Fibroblast of the aortic adventitia (primary cell): ENCODE measurements at regions not wholly inside any gene's neighbourhood (a gene's known extent, or its start where the extent isn't known, plus 50 kb on each side); places are given as distances from the start of the nearest gene placed in this dataset.

Source experiments
- DNase-seq: peaks from one replicate; pipeline ENCODE4 v3.0.0-alpha.2; 2010; ENCODE audit warnings: low read depth
- H3K4me3 ChIP-seq: 2 replicates; pipeline ENCODE4 v1.5.1; 2011; ENCODE audit warnings: low read depth, mild to moderate bottlenecking, control low read depth, low read length, moderate library complexity
- CTCF ChIP-seq: IDR thresholded peaks from 2 replicates; pipeline ENCODE4 v1.5.1; 2011; ENCODE audit warnings: mild to moderate bottlenecking, low read length, control low read depth, inconsistent platforms; ENCODE audit not compliant: insufficient read depth

- no peak for TF ChIP-seq CTCF
- DNase-seq = peak; percentile 98
- no peak overlapping the region for H3K4me3 ChIP-seq
These were observed 50.4 kb upstream of the CTIF start for GRCh38 chr18:48488388-48488850.

GRCh38 chr18:48486754-48487153, 52.1 kb upstream of the CTIF start:
- TF ChIP-seq CTCF = no peak
- H3K4me3 ChIP-seq = no peak overlapping the region
- DNase-seq = peak; percentile 90

GRCh38 chr18:48485828-48486405, 52.9 kb upstream of the CTIF start:
- TF ChIP-seq CTCF = no peak
- H3K4me3 ChIP-seq = no peak overlapping the region
- DNase-seq = no peak

GRCh38 chr18:48481092-48481491, 57.7 kb upstream of the CTIF start:
- DNase-seq = no peak
- no peak for TF ChIP-seq CTCF
- H3K4me3 ChIP-seq = no peak overlapping the region

GRCh38 chr18:48479531-48479930, 59.3 kb upstream of the CTIF start:
- TF ChIP-seq CTCF = no peak
- DNase-seq = no peak
- no peak overlapping the region for H3K4me3 ChIP-seq

GRCh38 chr18:48477348-48477747, 61.5 kb upstream of the CTIF start:
- TF ChIP-seq CTCF = no peak
- no peak overlapping the region for H3K4me3 ChIP-seq
- peak; percentile 31 for DNase-seq

GRCh38 chr18:48476550-48476917, 62.3 kb upstream of the CTIF start:
- no peak for DNase-seq
- no peak overlapping the region for H3K4me3 ChIP-seq
- TF ChIP-seq CTCF = no peak
